H9 (cell line): ENCODE measurements at regions not wholly inside any gene's neighbourhood (a gene's known extent, or its start where the extent isn't known, plus 50 kb on each side); places are given as distances from the start of the nearest gene placed in this dataset.

Experiments used
- DNase-seq: peaks from one replicate; pipeline ENCODE4 v3.0.0-alpha.2; 2017
- H2AFZ ChIP-seq: one replicate; pipeline ENCODE4 v1.6.1; 2013; ENCODE audit warnings: mild to moderate bottlenecking, low read length, control low read depth, moderate library complexity
- H2AK5ac ChIP-seq: 2 replicates; pipeline ENCODE4 v1.6.1; 2013; ENCODE audit warnings: low read length, control low read depth, mixed read lengths; ENCODE audit not compliant: insufficient read length
- H2BK120ac ChIP-seq: one replicate; pipeline ENCODE4 v1.6.1; 2013; ENCODE audit warnings: low read depth, mild to moderate bottlenecking, low read length, control low read depth, inconsistent platforms; ENCODE audit not compliant: poor library complexity, severe bottlenecking
- H2BK12ac ChIP-seq: 2 replicates; pipeline ENCODE4 v1.6.1; 2013; ENCODE audit warnings: low read length, control low read depth, mixed read lengths, low read depth; ENCODE audit not compliant: insufficient read length
- H2BK15ac ChIP-seq: 2 replicates; pipeline ENCODE4 v1.6.1; 2013; ENCODE audit warnings: low read depth, low read length, control low read depth
- H2BK20ac ChIP-seq: one replicate; pipeline ENCODE4 v1.6.1; 2013; ENCODE audit warnings: low read depth, mild to moderate bottlenecking, low read length, control low read depth, inconsistent platforms; ENCODE audit not compliant: poor library complexity, severe bottlenecking
- H2BK5ac ChIP-seq: 2 replicates; pipeline ENCODE4 v1.6.1; 2013; ENCODE audit warnings: low read length, control low read depth, mixed read lengths; ENCODE audit not compliant: insufficient read length
- H3K14ac ChIP-seq: 2 replicates; pipeline ENCODE4 v1.6.1; 2013; ENCODE audit warnings: low read length, control low read depth; ENCODE audit not compliant: insufficient read depth
- H3K18ac ChIP-seq: 2 replicates; pipeline ENCODE4 v1.6.1; 2013; ENCODE audit warnings: low read depth, mild to moderate bottlenecking, mixed read lengths, low read length, control low read depth; ENCODE audit not compliant: insufficient read length
- H3K23ac ChIP-seq: 2 replicates; pipeline ENCODE4 v1.6.1; 2013; ENCODE audit warnings: low read length, control low read depth, mixed read lengths, low read depth; ENCODE audit not compliant: insufficient read length
- H3K23me2 ChIP-seq: 2 replicates; pipeline ENCODE4 v1.6.1; 2013; ENCODE audit warnings: low read depth, mild to moderate bottlenecking, mixed read lengths, low read length, control low read depth; ENCODE audit not compliant: insufficient read length, poor library complexity, severe bottlenecking
- H3K27ac ChIP-seq: 2 replicates; pipeline ENCODE4 v1.5.1; 2013; ENCODE audit warnings: low read length, control low read depth, mixed read lengths, low read depth; ENCODE audit not compliant: insufficient read length
- H3K27me3 ChIP-seq: 2 replicates; pipeline ENCODE4 v1.6.1; 2013; ENCODE audit warnings: low read length, control low read depth, inconsistent platforms; ENCODE audit not compliant: insufficient read depth
- H3K4ac ChIP-seq: 2 replicates; pipeline ENCODE4 v1.6.1; 2013; ENCODE audit warnings: low read depth, mild to moderate bottlenecking, control low read depth, inconsistent platforms, low read length, moderate library complexity
- H3K4me1 ChIP-seq: 2 replicates; pipeline ENCODE4 v1.6.1; 2013; ENCODE audit warnings: low read length, control low read depth, inconsistent platforms; ENCODE audit not compliant: insufficient read depth
- H3K4me2 ChIP-seq: 2 replicates; pipeline ENCODE4 v1.6.1; 2013; ENCODE audit warnings: low read length, control low read depth, mixed read lengths; ENCODE audit not compliant: insufficient read length, insufficient read depth
- H3K56ac ChIP-seq: 2 replicates; pipeline ENCODE4 v1.6.1; 2013; ENCODE audit warnings: low read depth, mild to moderate bottlenecking, mixed read lengths, low read length, control low read depth; ENCODE audit not compliant: insufficient read length
- H3K79me1 ChIP-seq: 2 replicates; pipeline ENCODE4 v1.6.1; 2013; ENCODE audit warnings: low read depth, mild to moderate bottlenecking, moderate library complexity, low read length, control low read depth, inconsistent platforms; ENCODE audit not compliant: insufficient read depth, poor library complexity, severe bottlenecking
- H3K79me2 ChIP-seq: 2 replicates; pipeline ENCODE4 v1.6.1; 2013; ENCODE audit warnings: low read length, control low read depth, inconsistent platforms; ENCODE audit not compliant: insufficient read depth
- H3K9ac ChIP-seq: 2 replicates; pipeline ENCODE4 v1.6.1; 2013; ENCODE audit warnings: low read length, control low read depth, mixed read lengths; ENCODE audit not compliant: insufficient read length; ENCODE audit errors: extremely low read depth
- H3K9me3 ChIP-seq: one replicate; pipeline ENCODE4 v1.6.1; 2013; ENCODE audit warnings: low read depth, low read length, inconsistent platforms; ENCODE audit not compliant: control insufficient read depth
- H3T11ph ChIP-seq: one replicate; pipeline ENCODE4 v1.6.1; 2013; ENCODE audit warnings: mild to moderate bottlenecking, low read length, control low read depth, inconsistent platforms
- H4K20me1 ChIP-seq: one replicate; pipeline ENCODE4 v1.6.1; 2013; ENCODE audit not compliant: control insufficient read depth, insufficient read length, insufficient read depth
- H4K5ac ChIP-seq: 2 replicates; pipeline ENCODE4 v1.6.1; 2013; ENCODE audit warnings: low read depth, mild to moderate bottlenecking, mixed read lengths, low read length, control low read depth; ENCODE audit not compliant: insufficient read length
- H4K8ac ChIP-seq: replicated peaks from 2 replicates; pipeline ENCODE4 v1.6.1; 2013; ENCODE audit warnings: low read length, control low read depth, mixed read lengths, low read depth; ENCODE audit not compliant: insufficient read length
- H4K91ac ChIP-seq: 2 replicates; pipeline ENCODE4 v1.6.1; 2013; ENCODE audit warnings: low read depth, mild to moderate bottlenecking, moderate library complexity, mixed read lengths, low read length, control low read depth; ENCODE audit not compliant: insufficient read length
- H3K27ac Mint-ChIP-seq, 3 experiments: 2 replicates in 2 of 3; 3 replicates in 1 of 3; pipeline ENCODE4 v1.8.0; 2020 to 2021; ENCODE audit warnings: mixed read lengths in 3 of 3, mild to moderate bottlenecking in 1 of 3, moderate library complexity in 1 of 3
- H3K27me3 Mint-ChIP-seq: 2 replicates; pipeline ENCODE4 v1.8.0; 2021; ENCODE audit warnings: low read depth, mild to moderate bottlenecking, moderate library complexity, mixed read lengths
- H3K36me3 Mint-ChIP-seq, 3 experiments: 2 replicates in 2 of 3; 3 replicates in 1 of 3; pipeline ENCODE4 v1.8.0; 2020 to 2021; ENCODE audit warnings: low read depth in 3 of 3, mixed read lengths in 3 of 3; ENCODE audit not compliant: insufficient read depth in 1 of 3
- H3K4me1 Mint-ChIP-seq, 2 experiments: 2 replicates each; pipeline ENCODE4 v1.8.0; 2020; ENCODE audit warnings: mixed read lengths in 2 of 2
- H3K4me3 Mint-ChIP-seq, 2 experiments: 2 replicates in 1 of 2; 3 replicates in 1 of 2; pipeline ENCODE4 v1.8.0; 2020 to 2021; ENCODE audit warnings: mild to moderate bottlenecking in 2 of 2, mixed read lengths in 2 of 2, moderate library complexity in 1 of 2
- H3K9me3 Mint-ChIP-seq, 2 experiments: 2 replicates in 1 of 2; 3 replicates in 1 of 2; pipeline ENCODE4 v1.8.0; 2020; ENCODE audit warnings: mild to moderate bottlenecking in 2 of 2, mixed read lengths in 2 of 2, moderate library complexity in 1 of 2
- CTCF ChIP-seq: fragments of 200-600 bp; sonication (generic); conservative IDR thresholded peaks from 3 replicates; pipeline ENCODE4 v1.8.0; 2021; ENCODE audit warnings: antibody characterized with exemption, mild to moderate bottlenecking
- WGBS: extraction: QIAGEN DNeasy Blood & Tissue Kit; methylation state at CpG from one replicate; pipeline ENCODE4 v1.1.7; 2013; ENCODE audit warnings: missing lambda C conversion rate, low lambda C conversion rate, mixed read lengths; ENCODE audit not compliant: insufficient read length; ENCODE audit errors: extremely low coverage; 5-methylcytosine and 5-hydroxymethylcytosine counted together

- H2BK15ac ChIP-seq, result no peak overlapping the region
- no peaks in the 10 kb centered on the region for H3K4me1 ChIP-seq
- no CpG with 5 or more reads among the region's 2 CpGs for WGBS
- no peak overlapping the region for H3K18ac ChIP-seq
- no peak overlapping the region for H2AK5ac ChIP-seq
- H2BK12ac ChIP-seq, result no peak overlapping the region
- no peak overlapping the region for H4K8ac ChIP-seq
- no peak overlapping the region for H3K56ac ChIP-seq
- Mint-ChIP-seq H3K36me3 (no peaks in the 10 kb centered on the region), H3K27me3 (no peaks in the 10 kb centered on the region), H3K4me3 (no peak overlapping the region), H3K9me3 (no peaks in the 10 kb centered on the region), H3K27ac (no peak overlapping the region), H3K4me1 (0 out of 4 replicates have a peak, but pooled peaks cover 0 to 3% of the 10 kb centered on the region in 2 experiments)
- H3K27ac ChIP-seq, result no peak overlapping the region
- no peak overlapping the region for H2BK20ac ChIP-seq
- no peaks in the 10 kb centered on the region for H3K27me3 ChIP-seq
- H3K79me2 ChIP-seq, result no peaks in the 10 kb centered on the region
- no peaks in the 10 kb centered on the region for H3K9me3 ChIP-seq
- H3T11ph ChIP-seq, result no peak overlapping the region
- no peaks in the 10 kb centered on the region for H4K20me1 ChIP-seq
- H2BK5ac ChIP-seq, result no peak overlapping the region
- no peak overlapping the region for H4K5ac ChIP-seq
- H3K23ac ChIP-seq, result no peak overlapping the region
- TF ChIP-seq CTCF, result no peak
- no peak overlapping the region for H3K4ac ChIP-seq
- H3K23me2 ChIP-seq, result no peaks in the 10 kb centered on the region
- no peak overlapping the region for H2BK120ac ChIP-seq
- H3K79me1 ChIP-seq, result no peaks in the 10 kb centered on the region
- no peak overlapping the region for H3K14ac ChIP-seq
- DNase-seq, result no peak
- no peak overlapping the region for H3K4me2 ChIP-seq
- no peak overlapping the region for H2AFZ ChIP-seq
- H3K9ac ChIP-seq, result no peak overlapping the region
- no peak overlapping the region for H4K91ac ChIP-seq
These were observed 301.1 kb upstream of the ACTBL2 start for GRCh38 chr5:57783693-57784092.
